ENCODE measurements at regions not wholly inside any gene's neighbourhood (a gene's known extent, or its start where the extent isn't known, plus 50 kb on each side); places are given as distances from the start of the nearest gene placed in this dataset.
"Not testable (repeated sequence)": the region's sequence is repeated elsewhere in the genome, so short reads cannot be mapped to it uniquely, and the experiment has no call there.

- not testable (repeated sequence) for H3K4me3 ChIP-seq (ENCODE audit: low read depth, low read length); H3K36me3 ChIP-seq (ENCODE audit: insufficient read depth); H3K4me1 ChIP-seq (ENCODE audit: insufficient read depth); DNase-seq (ENCODE audit: extremely low spot score); H3K27ac ChIP-seq (ENCODE audit: low read depth)
- WGBS = 91% methylated on average over 2 of the region's 2 CpGs
These were observed 115.1 kb downstream of the CRYAA start for GRCh38 chr21:43283925-43284221.

DNA sequence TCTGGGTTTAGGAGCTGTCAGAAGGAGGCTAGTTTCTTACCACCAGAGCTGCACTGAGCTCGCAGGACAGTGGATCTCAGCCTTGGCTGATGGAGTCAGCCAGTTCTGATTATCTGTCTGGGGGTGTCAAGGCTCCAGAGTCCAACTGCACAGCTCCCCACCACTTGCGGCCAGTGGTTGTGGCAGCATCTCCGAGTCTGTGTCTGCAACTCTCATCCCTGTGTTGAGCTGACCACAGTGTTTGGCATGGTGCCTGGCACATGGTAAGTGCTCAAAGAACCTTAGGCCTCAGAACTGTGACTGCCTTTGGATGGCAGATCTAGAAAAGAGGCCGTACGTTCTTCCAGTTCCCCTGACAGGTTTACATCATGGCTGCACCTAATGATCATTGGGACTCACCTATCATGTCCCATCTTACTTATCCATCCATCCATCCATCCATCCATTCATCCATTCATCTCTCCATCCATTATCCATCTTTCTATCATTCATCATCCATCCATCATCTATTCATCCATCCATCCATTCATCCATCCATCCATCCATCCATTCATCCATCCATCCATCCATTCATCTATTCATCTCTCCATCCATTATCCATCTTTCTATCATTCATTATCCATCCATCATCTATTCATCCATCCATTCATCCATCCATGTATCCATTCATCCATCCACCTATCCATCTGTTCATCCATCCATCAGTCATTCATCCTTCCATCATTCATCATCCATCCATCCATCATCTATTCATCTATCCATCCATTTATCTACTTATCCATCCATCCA is 114.5 kb downstream of the CRYAA start:
- DNase-seq (ENCODE audit: extremely low spot score) = no peak
- 82% methylated on average over 5 of the region's 5 CpGs for WGBS

DNA sequence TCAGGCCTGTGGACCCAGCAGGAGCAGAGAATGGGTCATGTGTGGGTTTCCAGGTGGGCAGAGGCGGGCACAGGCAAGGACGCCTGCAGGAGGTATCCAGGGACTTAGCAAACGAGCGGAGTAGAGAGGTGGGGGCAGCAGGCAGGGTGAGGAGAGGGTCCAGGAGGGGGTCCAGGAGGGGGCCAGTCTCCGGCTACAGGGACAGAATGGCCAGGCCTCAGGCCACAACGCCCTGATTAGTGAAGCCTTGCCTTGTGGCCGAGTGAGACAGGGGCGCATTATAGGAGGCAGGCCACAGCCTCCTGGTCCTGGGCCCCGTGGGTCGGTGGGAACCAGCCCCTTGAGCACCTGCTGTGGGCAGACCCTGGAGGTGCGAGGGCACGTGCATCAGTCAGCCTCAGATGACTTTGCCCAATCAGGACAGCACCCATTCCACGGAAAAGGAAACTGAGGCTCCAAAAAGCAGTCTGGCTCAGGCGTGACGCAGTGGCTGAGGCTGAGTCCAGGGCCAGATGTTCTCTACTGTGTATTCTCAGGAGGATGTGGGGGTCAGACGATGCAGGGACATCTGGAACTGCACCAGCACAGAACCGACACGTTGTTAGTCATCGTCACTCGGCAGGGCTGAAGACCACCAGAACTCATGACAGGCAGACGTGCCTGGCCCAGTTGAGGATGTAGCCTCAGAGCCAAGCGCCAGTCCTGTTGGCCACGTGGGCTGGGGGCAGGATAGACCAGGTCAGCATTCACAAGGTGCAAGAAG is 113.7 kb downstream of the CRYAA start:
- no peaks in the 10 kb centered on the region for H3K36me3 ChIP-seq (ENCODE audit: insufficient read depth)
- DNase-seq (ENCODE audit: extremely low spot score) = no peak
- WGBS = 72% methylated on average over 23 of the region's 23 CpGs

More for the DNA sequence above, 114.5 kb downstream of the CRYAA start:
- Histone ChIP-seq H3K4me1 (ENCODE audit: insufficient read depth) (no peaks in the 10 kb centered on the region), H3K4me3 (ENCODE audit: low read depth, low read length) (no peak overlapping the region), H3K27ac (ENCODE audit: low read depth) (no peak overlapping the region), H3K36me3 (ENCODE audit: insufficient read depth) (no peaks in the 10 kb centered on the region)

DNA sequence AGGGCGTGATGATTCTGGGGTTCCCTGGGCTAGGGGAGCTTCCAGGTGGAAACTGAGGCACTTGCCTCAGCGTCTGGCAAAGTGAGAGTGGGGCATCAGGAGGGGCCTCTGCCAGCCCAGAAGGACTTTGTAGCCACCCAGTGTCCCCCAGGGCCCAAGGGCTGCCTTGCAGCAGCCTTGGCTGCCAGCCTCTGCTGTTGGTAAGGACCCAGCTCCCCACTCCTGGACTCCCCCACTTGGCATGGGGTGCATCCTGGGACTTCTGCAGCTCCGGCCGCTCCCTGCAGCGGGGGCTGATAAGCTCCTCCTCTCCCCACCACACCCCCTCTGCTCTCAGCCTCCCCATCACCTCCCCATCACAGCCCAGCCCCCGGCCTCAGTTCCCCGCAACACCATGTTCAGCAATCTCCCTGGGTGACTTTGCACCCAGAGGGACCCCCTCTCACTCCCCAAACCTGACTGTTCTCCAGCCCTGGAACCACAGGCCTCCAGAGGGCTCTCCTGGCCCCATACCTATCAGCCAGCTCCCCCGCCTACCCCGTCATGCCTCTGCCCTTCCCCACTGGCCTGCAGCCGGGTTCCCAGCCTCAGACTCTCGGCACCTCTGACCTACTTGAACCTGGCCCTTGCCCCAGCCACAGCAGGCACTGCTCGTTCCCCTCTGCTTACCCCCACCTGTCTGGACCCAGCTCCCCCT is 113.0 kb downstream of the CRYAA start:
- WGBS = 84% methylated on average over 12 of the region's 12 CpGs
- Histone ChIP-seq H3K36me3 (ENCODE audit: insufficient read depth) (no peaks in the 10 kb centered on the region), H3K27ac (ENCODE audit: low read depth) (no peak overlapping the region), H3K4me1 (ENCODE audit: insufficient read depth) (no peaks in the 10 kb centered on the region), H3K4me3 (ENCODE audit: low read depth, low read length) (no peak overlapping the region)
- DNase-seq (ENCODE audit: extremely low spot score) = no peak

More for the DNA sequence above, 113.7 kb downstream of the CRYAA start:
- H3K4me3 ChIP-seq (ENCODE audit: low read depth, low read length) = no peak overlapping the region
- H3K4me1 ChIP-seq (ENCODE audit: insufficient read depth) = no peaks in the 10 kb centered on the region
- H3K27ac ChIP-seq (ENCODE audit: low read depth) = no peak overlapping the region

DNA sequence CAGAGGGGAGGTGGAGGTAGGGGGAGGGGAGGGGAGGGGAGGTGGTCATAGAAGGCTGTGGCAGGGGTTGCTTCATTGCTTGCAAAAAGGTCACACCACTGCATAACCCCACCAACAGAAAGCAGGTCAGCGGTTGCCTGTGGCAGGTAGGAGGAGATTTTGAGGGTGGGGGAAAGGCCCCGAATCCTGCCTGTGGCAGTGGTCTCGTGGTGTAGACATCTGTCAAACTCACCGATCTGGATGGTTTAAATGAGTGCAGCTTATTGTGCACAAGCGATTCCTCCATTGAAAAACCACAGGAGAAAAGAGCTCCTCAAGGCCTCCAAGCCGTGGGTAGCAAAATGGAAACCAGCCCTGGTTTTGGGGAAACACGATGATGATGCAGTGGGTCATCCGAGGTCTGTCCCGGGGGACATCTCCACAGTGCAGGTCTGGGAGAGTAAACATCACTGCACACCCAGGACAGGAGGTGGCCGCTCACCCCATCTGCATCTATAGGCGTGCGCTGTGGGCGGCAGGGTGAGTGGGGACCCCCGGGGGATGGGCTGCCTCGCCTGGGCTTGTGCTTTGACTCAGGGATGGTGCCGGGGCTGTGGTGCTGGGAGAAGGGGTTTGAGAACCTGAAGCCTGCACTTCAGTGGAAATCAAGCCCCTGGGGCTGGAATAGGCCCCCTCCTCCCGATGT is 112.3 kb downstream of the CRYAA start:
- H3K4me1 ChIP-seq (ENCODE audit: insufficient read depth) = no peaks in the 10 kb centered on the region
- H3K36me3 ChIP-seq (ENCODE audit: insufficient read depth) = no peaks in the 10 kb centered on the region
- WGBS = 71% methylated on average over 17 of the region's 17 CpGs
- DNase-seq (ENCODE audit: extremely low spot score) = no peak
- no peak overlapping the region for H3K4me3 ChIP-seq (ENCODE audit: low read depth, low read length)
- H3K27ac ChIP-seq (ENCODE audit: low read depth) = no peak overlapping the region

DNA sequence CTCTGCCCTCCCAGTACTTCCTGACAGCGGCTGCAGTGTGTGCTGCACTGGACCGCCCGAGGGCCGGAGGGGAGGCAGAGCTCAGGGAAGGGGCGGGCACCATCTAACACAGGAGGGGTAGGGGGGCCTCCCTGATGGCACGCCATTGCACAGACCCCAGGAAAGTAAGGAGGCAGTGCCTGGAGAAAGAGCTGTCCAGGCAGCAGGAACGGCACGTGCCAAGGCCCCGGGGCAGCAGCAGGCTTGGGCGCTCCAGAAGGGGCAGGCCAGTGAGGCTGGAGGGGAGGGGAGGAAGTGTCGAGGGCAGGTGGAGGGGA is 110.7 kb downstream of the CRYAA start:
- Histone ChIP-seq H3K4me3 (ENCODE audit: low read depth, low read length) (no peak overlapping the region), H3K4me1 (ENCODE audit: insufficient read depth) (no peaks in the 10 kb centered on the region), H3K36me3 (ENCODE audit: insufficient read depth) (no peaks in the 10 kb centered on the region), H3K27ac (ENCODE audit: low read depth) (no peak overlapping the region)
- DNase-seq (ENCODE audit: extremely low spot score) = no peak
- 90% methylated on average over 11 of the region's 11 CpGs for WGBS

DNA sequence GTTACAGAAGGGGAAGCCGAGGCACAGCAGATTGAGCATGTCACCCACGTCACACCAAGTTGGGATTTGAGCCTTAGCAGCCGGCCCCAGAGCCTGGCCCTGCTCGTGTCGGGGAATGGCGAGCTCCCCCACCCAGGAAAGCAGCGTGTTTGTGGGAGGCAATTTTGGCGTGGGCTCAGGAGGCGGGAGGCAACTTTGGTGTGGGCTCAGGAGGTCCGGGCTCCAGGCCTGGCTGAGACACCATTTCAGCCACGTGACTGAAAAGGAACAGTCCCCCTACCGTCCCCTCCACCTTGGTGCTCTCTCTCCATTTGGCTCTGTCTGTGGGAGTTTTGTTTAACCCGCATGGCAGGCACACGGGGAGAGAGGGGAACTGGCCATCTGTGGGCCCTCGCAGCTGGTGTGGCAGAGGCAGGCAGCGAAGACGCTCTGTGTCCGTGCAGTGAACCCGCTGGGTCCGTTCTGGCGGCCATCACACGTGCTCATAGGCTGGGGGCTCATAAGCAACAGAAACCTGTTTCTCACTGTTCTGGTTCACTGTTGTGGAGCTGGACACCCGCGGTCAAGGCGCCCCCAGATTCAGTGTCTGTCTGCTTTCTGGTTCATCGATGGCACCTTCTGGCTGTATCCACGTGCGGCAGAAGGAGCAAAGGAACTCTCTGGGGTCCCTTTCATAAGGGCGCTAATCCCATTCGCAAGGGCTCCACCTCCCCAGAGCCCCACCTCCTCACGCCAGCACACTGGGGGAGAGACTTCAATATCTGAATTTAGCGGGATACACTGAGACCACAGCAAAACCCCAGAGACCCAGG is 110.2 kb downstream of the CRYAA start:
- no peaks in the 10 kb centered on the region for H3K36me3 ChIP-seq (ENCODE audit: insufficient read depth)
- DNase-seq (ENCODE audit: extremely low spot score) = no peak
- no peak overlapping the region for H3K4me3 ChIP-seq (ENCODE audit: low read depth, low read length)
- H3K4me1 ChIP-seq (ENCODE audit: insufficient read depth) = no peaks in the 10 kb centered on the region
- WGBS = 78% methylated on average over 32 of the region's 32 CpGs
- H3K27ac ChIP-seq (ENCODE audit: low read depth) = no peak overlapping the region

- no peak overlapping the region for H3K27ac ChIP-seq (ENCODE audit: low read depth)
- no peaks in the 10 kb centered on the region for H3K36me3 ChIP-seq (ENCODE audit: insufficient read depth)
- no peaks in the 10 kb centered on the region for H3K4me1 ChIP-seq (ENCODE audit: insufficient read depth)
- H3K4me3 ChIP-seq (ENCODE audit: low read depth, low read length) = no peak overlapping the region
- no peak for DNase-seq (ENCODE audit: extremely low spot score)
- 70% methylated on average over 12 of the region's 12 CpGs for WGBS
These were observed 109.6 kb downstream of the CRYAA start for GRCh38 chr21:43278359-43278758.

GRCh38 chr21:43277481-43278351 is 108.9 kb downstream of the CRYAA start:
- Histone ChIP-seq H3K27ac (ENCODE audit: low read depth) (no peak overlapping the region), H3K4me1 (ENCODE audit: insufficient read depth) (no peaks in the 10 kb centered on the region), H3K4me3 (ENCODE audit: low read depth, low read length) (no peak overlapping the region), H3K36me3 (ENCODE audit: insufficient read depth) (no peaks in the 10 kb centered on the region)
- no peak for DNase-seq (ENCODE audit: extremely low spot score)
- WGBS = 49% methylated on average over 30 of the region's 30 CpGs

GRCh38 chr21:43276811-43277210 is 108.0 kb downstream of the CRYAA start:
- Histone ChIP-seq H3K36me3 (ENCODE audit: insufficient read depth) (no peaks in the 10 kb centered on the region), H3K27ac (ENCODE audit: low read depth) (no peak overlapping the region), H3K4me1 (ENCODE audit: insufficient read depth) (no peaks in the 10 kb centered on the region), H3K4me3 (ENCODE audit: low read depth, low read length) (no peak overlapping the region)
- 49% methylated on average over 16 of the region's 16 CpGs for WGBS
- DNase-seq (ENCODE audit: extremely low spot score) = no peak

GRCh38 chr21:43275421-43276211 is 106.8 kb downstream of the CRYAA start:
- 54% methylated on average over 6 of the region's 6 CpGs for WGBS
- no peak for DNase-seq (ENCODE audit: extremely low spot score)
- no peaks in the 10 kb centered on the region for H3K36me3 ChIP-seq (ENCODE audit: insufficient read depth)
- no peak overlapping the region for H3K27ac ChIP-seq (ENCODE audit: low read depth)
- no peaks in the 10 kb centered on the region for H3K4me1 ChIP-seq (ENCODE audit: insufficient read depth)
- no peak overlapping the region for H3K4me3 ChIP-seq (ENCODE audit: low read depth, low read length)

DNA sequence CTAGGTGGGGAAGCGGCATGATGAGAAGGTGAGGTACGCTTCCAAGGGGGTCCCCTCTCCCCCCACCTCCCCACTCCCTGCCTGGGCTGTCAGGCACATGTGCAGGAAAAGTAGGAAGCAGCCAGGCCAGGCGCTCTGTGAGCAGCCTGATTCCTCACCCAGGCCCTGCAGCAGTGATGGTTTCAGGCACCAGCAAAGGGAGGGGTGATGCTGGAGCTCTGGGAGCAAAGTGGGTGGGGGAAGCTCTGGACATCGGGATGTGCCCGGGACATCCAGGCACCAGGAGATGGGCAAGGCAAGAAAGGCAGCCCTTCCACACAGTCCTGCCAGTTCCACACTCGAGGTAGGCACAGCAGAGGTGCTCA is 106.1 kb downstream of the CRYAA start:
- H3K36me3 ChIP-seq (ENCODE audit: insufficient read depth) = no peaks in the 10 kb centered on the region
- no peaks in the 10 kb centered on the region for H3K4me1 ChIP-seq (ENCODE audit: insufficient read depth)
- H3K4me3 ChIP-seq (ENCODE audit: low read depth, low read length) = no peak overlapping the region
- no peak overlapping the region for H3K27ac ChIP-seq (ENCODE audit: low read depth)
- WGBS = 75% methylated on average over 6 of the region's 6 CpGs
- DNase-seq (ENCODE audit: extremely low spot score) = no peak
